ENCODE measurements at regions not wholly inside any gene's neighbourhood (a gene's known extent, or its start where the extent isn't known, plus 50 kb on each side); places are given as distances from the start of the nearest gene placed in this dataset.

GRCh38 chr21:27581168-27581567 is 614.3 kb upstream of the ADAMTS5 start:
- Mint-ChIP-seq H3K4me3 (no peak overlapping the region), H3K27ac (no peak overlapping the region), H3K27me3 (ENCODE audit: low read depth) (no peaks in the 10 kb centered on the region), H3K9me3 (peaks cover 3% of the 10 kb centered on the region), H3K4me1 (no peaks in the 10 kb centered on the region), H3K36me3 (no peaks in the 10 kb centered on the region)
- TF ChIP-seq CTCF (IDR thresholded peaks at IDR 0.05; ENCODE audit: unreplicated experiment), result no peak
- DNase-seq (ENCODE audit: low spot score in 2 of 2, unreplicated experiment in 2 of 2), result no peak

DNA sequence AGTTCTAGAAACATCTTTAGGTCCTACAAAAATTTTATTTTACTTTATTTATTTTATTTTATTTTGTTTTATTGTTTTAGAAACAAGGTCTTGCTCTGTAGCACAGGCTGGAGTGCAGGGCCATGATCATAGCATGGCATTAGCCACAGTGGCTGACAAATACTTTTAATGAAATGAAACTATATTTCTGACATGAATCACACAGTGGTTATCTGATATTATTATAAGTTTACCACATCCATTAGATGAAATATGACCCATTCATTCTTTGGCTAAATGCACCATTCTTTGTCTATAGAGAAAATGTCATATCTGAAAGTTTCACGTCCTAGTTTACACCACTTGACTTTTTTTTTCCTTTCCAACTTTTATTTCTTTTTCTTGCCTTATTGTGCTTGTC is 613.4 kb upstream of the ADAMTS5 start:
- TF ChIP-seq CTCF (IDR thresholded peaks at IDR 0.05; ENCODE audit: unreplicated experiment), result no peak
- DNase-seq (ENCODE audit: low spot score in 2 of 2, unreplicated experiment in 2 of 2), result no peak
- no peak overlapping the region for H3K27ac Mint-ChIP-seq
- H3K9me3 Mint-ChIP-seq, result peaks cover 3% of the 10 kb centered on the region
- H3K36me3 Mint-ChIP-seq, result no peaks in the 10 kb centered on the region
- H3K27me3 Mint-ChIP-seq (ENCODE audit: low read depth), result no peaks in the 10 kb centered on the region
- H3K4me1 Mint-ChIP-seq, result no peaks in the 10 kb centered on the region
- H3K4me3 Mint-ChIP-seq, result no peak overlapping the region

DNA sequence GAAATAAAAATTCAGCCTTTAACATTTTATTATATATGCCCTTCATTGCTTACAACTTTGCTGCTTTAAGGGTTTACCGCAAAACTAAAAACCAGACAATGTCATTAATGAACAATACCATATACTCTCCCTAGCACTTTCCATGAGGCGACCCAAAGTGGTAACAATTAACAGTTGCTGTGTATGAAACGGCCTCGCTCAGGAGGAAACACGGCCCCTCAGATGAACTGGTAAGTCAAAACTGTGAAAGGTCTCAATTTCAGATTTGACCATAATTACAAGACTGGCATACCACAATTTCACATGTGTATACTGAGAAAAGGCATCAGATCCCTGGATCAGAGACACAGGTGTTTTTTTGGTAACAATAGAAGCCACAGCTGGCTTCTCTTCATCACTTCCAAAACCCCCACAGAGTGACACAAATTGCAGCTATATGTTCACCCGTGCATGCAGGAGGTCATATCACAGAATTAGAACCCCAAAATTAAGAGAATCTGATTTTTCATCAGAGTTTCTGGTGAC is 611.9 kb upstream of the ADAMTS5 start:
- Mint-ChIP-seq H3K36me3 (no peaks in the 10 kb centered on the region), H3K4me3 (no peak overlapping the region), H3K27me3 (ENCODE audit: low read depth) (no peaks in the 10 kb centered on the region), H3K27ac (no peak overlapping the region), H3K9me3 (peaks cover 3% of the 10 kb centered on the region), H3K4me1 (no peaks in the 10 kb centered on the region)
- no peak for DNase-seq (ENCODE audit: low spot score in 2 of 2, unreplicated experiment in 2 of 2)
- no peak for TF ChIP-seq CTCF (IDR thresholded peaks at IDR 0.05; ENCODE audit: unreplicated experiment)

- Mint-ChIP-seq H3K4me1 (peaks cover 7% of the 10 kb centered on the region), H3K27me3 (ENCODE audit: low read depth) (no peaks in the 10 kb centered on the region), H3K27ac (no peak overlapping the region), H3K9me3 (no peaks in the 10 kb centered on the region), H3K4me3 (no peak overlapping the region), H3K36me3 (no peaks in the 10 kb centered on the region)
- DNase-seq (ENCODE audit: low spot score in 2 of 2, unreplicated experiment in 2 of 2), result no peak
- TF ChIP-seq CTCF (IDR thresholded peaks at IDR 0.05; ENCODE audit: unreplicated experiment), result no peak
Measured at GRCh38 chr21:27572696-27573095, 605.8 kb upstream of the ADAMTS5 start.

DNA sequence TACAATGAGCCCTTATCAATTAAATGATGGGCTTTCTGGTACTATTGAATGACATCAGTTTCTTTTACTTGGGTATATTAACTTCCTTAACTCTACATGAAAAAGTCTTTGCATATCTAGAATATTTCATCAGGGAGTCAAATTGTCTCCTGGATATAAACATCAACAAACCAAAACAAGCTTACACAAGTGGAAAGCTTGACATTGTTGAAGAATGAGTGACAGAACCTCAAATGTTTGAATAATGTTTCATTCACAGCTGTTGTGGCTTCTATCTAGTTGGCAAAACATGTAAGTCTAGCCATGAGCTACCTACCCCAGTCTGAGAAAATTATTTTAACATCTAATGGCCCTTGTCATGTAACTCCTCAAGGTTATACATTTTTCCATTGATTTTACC is 604.8 kb upstream of the ADAMTS5 start:
- H3K27me3 Mint-ChIP-seq (ENCODE audit: low read depth), result no peaks in the 10 kb centered on the region
- no peak overlapping the region for H3K27ac Mint-ChIP-seq
- H3K9me3 Mint-ChIP-seq, result no peaks in the 10 kb centered on the region
- no peak for DNase-seq (ENCODE audit: low spot score in 2 of 2, unreplicated experiment in 2 of 2)
- H3K4me3 Mint-ChIP-seq, result no peak overlapping the region
- TF ChIP-seq CTCF (IDR thresholded peaks at IDR 0.05; ENCODE audit: unreplicated experiment), result no peak
- no peaks in the 10 kb centered on the region for H3K36me3 Mint-ChIP-seq
- H3K4me1 Mint-ChIP-seq, result peaks cover 7% of the 10 kb centered on the region

- DNase-seq (ENCODE audit: low spot score in 2 of 2, unreplicated experiment in 2 of 2), result no peak
- Mint-ChIP-seq H3K4me1 (peaks cover 8% of the 10 kb centered on the region), H3K27me3 (ENCODE audit: low read depth) (no peaks in the 10 kb centered on the region), H3K27ac (no peak overlapping the region), H3K4me3 (no peak overlapping the region), H3K9me3 (no peaks in the 10 kb centered on the region), H3K36me3 (no peaks in the 10 kb centered on the region)
- TF ChIP-seq CTCF (IDR thresholded peaks at IDR 0.05; ENCODE audit: unreplicated experiment), result no peak
Measured at GRCh38 chr21:27570306-27570868, 603.5 kb upstream of the ADAMTS5 start.

All from mesothelial cell of epicardium (in vitro differentiated cells).